Smooth muscle cell (in vitro differentiated cells): ENCODE measurements at regions not wholly inside any gene's neighbourhood (a gene's known extent, or its start where the extent isn't known, plus 50 kb on each side); places are given as distances from the start of the nearest gene placed in this dataset.

Experiments
- DNase-seq: peaks from one replicate; lab custom pipeline; 2025; ENCODE audit not compliant: unreplicated experiment; lab: John Stamatoyannopoulos, UW
- H2AFZ ChIP-seq: fragments of 200-600 bp; sonication (generic); 2 replicates; pipeline ENCODE4 v1.6.0; 2016; ENCODE audit warnings: antibody characterized with exemption, low read depth, mild to moderate bottlenecking
- H3F3A ChIP-seq: fragments of 200-600 bp; sonication (generic); 2 replicates; pipeline ENCODE4 v1.6.0; 2017; ENCODE audit warnings: antibody characterized with exemption, low read depth
- H3K27ac ChIP-seq: fragments of 200-600 bp; sonication (generic); 2 replicates; pipeline ENCODE4 v1.5.1; 2016; ENCODE audit warnings: low read depth, mild to moderate bottlenecking
- H3K27me3 ChIP-seq: fragments of 200-600 bp; sonication (generic); 2 replicates; pipeline ENCODE4 v1.6.1; 2016; ENCODE audit warnings: low read depth, mild to moderate bottlenecking
- H3K36me3 ChIP-seq: fragments of 200-600 bp; sonication (generic); 2 replicates; pipeline ENCODE4 v1.5.1; 2016; ENCODE audit warnings: low read depth
- H3K4me1 ChIP-seq: fragments of 200-600 bp; sonication (generic); 2 replicates; pipeline ENCODE4 v1.5.1; 2016; ENCODE audit warnings: low read depth
- H3K4me2 ChIP-seq: fragments of 200-600 bp; sonication (generic); 2 replicates; pipeline ENCODE4 v1.6.0; 2016; ENCODE audit warnings: mild to moderate bottlenecking
- H3K4me3 ChIP-seq: fragments of 200-600 bp; sonication (generic); 2 replicates; pipeline ENCODE4 v1.5.1; 2016; ENCODE audit warnings: mild to moderate bottlenecking
- H3K79me2 ChIP-seq: fragments of 200-600 bp; sonication (generic); 2 replicates; pipeline ENCODE4 v1.6.0; 2016; ENCODE audit warnings: low read depth, mild to moderate bottlenecking
- H3K9ac ChIP-seq: fragments of 200-600 bp; sonication (generic); 2 replicates; pipeline ENCODE4 v1.6.0; 2016; ENCODE audit warnings: low read depth
- H3K9me3 ChIP-seq: fragments of 200-600 bp; sonication (generic); replicated peaks from 2 replicates; pipeline ENCODE4 v1.5.1; 2016; ENCODE audit warnings: low read depth
- H4K20me1 ChIP-seq: fragments of 200-600 bp; sonication (generic); 2 replicates; pipeline ENCODE4 v1.6.0; 2016; ENCODE audit warnings: low read depth
- WGBS: methylation state at CpG from one replicate; pipeline ENCODE4 v1.1.7; 2016; ENCODE audit warnings: low lambda C conversion rate; 5-methylcytosine and 5-hydroxymethylcytosine counted together
- TF ChIP-seq, protein P1 (sequence below): fragments of 200-600 bp; sonication (generic); IDR thresholded peaks from 2 replicates; pipeline ENCODE4 v1.5.1; 2017; ENCODE audit warnings: borderline replicate concordance, mild to moderate bottlenecking, antibody characterized with exemption; ENCODE audit not compliant: insufficient read depth, poor library complexity, severe bottlenecking

DNA sequence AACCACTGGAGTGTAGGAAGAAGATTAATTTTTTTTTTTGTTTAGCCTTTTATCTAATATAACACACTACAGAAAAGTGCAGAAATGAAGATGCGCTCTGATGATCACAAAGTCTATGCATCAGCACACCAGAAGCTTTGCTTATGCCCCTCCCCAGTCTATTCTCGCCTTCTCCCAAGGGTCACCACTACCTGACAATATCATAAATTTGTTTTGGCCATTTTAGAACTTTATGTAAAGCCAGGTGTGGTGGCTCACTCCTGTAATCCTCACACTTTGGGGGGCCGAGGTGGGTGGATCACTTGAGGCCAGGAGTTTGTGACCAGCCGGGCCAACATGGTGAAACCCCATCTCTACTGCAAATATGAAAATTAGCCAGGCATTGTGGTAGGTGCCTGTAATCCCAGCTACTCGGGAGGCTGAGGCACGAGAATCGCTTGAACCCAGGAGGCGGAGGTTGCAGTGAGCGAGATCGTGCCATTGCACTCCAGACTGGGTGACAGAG lies 231.3 kb downstream of the FOXD2 start:
- H3K4me1 ChIP-seq, result no peaks in the 10 kb centered on the region
- no peak overlapping the region for H3K27ac ChIP-seq
- WGBS, result 93% methylated on average over 10 of the region's 10 CpGs

DNA sequence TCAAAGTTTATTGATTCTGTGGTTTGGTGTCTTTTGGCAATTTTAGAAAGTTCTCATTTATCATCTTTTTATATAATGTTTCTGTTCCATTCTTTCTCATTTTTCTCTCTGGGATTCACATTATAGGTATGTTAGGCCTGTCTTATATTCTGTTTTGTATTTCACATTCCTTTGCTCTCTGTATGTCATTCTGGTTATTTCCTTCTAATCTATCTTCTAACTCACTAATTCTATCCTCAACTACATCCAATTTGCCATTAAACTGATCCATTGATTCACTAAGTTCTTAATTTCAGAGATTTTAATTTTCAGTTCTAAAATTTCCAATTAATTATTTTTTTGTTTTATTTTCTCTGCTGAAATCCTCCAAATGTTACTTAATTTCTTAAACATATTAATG lies 234.8 kb downstream of the FOXD2 start:
- TF ChIP-seq, protein P1, sequence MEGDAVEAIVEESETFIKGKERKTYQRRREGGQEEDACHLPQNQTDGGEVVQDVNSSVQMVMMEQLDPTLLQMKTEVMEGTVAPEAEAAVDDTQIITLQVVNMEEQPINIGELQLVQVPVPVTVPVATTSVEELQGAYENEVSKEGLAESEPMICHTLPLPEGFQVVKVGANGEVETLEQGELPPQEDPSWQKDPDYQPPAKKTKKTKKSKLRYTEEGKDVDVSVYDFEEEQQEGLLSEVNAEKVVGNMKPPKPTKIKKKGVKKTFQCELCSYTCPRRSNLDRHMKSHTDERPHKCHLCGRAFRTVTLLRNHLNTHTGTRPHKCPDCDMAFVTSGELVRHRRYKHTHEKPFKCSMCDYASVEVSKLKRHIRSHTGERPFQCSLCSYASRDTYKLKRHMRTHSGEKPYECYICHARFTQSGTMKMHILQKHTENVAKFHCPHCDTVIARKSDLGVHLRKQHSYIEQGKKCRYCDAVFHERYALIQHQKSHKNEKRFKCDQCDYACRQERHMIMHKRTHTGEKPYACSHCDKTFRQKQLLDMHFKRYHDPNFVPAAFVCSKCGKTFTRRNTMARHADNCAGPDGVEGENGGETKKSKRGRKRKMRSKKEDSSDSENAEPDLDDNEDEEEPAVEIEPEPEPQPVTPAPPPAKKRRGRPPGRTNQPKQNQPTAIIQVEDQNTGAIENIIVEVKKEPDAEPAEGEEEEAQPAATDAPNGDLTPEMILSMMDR, result no peak

More for the DNA sequence above, 231.3 kb downstream of the FOXD2 start:
- no peaks in the 10 kb centered on the region for H3F3A ChIP-seq
- TF ChIP-seq, protein P1, result no peak
- no peaks in the 10 kb centered on the region for H3K36me3 ChIP-seq
- no peaks in the 10 kb centered on the region for H3K9me3 ChIP-seq
- no peaks in the 10 kb centered on the region for H4K20me1 ChIP-seq
- no peak overlapping the region for H2AFZ ChIP-seq
- H3K79me2 ChIP-seq, result no peaks in the 10 kb centered on the region
- H3K4me3 ChIP-seq, result no peak overlapping the region
- no peak for DNase-seq
- no peak overlapping the region for H3K4me2 ChIP-seq
- peaks cover 40% of the 10 kb centered on the region for H3K27me3 ChIP-seq
- no peak overlapping the region for H3K9ac ChIP-seq

DNA sequence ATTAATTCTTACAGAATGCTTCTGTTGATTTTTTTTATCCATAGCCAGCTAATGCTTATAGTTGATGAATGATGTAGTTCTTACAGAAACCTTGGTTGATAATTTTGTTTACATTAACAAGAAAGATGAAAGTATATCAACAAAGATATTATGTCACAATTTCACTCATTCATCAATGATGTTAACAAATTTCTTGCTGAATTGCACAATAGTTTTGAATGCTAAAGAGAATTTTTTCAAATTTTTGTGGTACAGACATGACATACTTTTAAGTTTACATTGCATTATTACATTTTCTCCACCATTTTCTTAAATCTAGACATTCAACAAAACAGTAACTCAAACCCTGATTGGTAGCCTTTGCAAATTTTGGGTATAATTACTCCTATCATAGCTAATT lies 236.3 kb downstream of the FOXD2 start:
- no peak overlapping the region for H3K4me2 ChIP-seq
- TF ChIP-seq, protein P1, result no peak

More for the DNA sequence above, 234.8 kb downstream of the FOXD2 start:
- Histone ChIP-seq H3K27me3 (peaks cover 18% of the 10 kb centered on the region), H2AFZ (no peak overlapping the region), H3K4me1 (no peaks in the 10 kb centered on the region), H4K20me1 (no peaks in the 10 kb centered on the region), H3K9ac (no peak overlapping the region), H3K9me3 (no peaks in the 10 kb centered on the region), H3K4me3 (no peak overlapping the region), H3K36me3 (no peaks in the 10 kb centered on the region), H3K79me2 (no peaks in the 10 kb centered on the region), H3F3A (no peaks in the 10 kb centered on the region), H3K27ac (no peak overlapping the region), H3K4me2 (no peak overlapping the region)
- no peak for DNase-seq

DNA sequence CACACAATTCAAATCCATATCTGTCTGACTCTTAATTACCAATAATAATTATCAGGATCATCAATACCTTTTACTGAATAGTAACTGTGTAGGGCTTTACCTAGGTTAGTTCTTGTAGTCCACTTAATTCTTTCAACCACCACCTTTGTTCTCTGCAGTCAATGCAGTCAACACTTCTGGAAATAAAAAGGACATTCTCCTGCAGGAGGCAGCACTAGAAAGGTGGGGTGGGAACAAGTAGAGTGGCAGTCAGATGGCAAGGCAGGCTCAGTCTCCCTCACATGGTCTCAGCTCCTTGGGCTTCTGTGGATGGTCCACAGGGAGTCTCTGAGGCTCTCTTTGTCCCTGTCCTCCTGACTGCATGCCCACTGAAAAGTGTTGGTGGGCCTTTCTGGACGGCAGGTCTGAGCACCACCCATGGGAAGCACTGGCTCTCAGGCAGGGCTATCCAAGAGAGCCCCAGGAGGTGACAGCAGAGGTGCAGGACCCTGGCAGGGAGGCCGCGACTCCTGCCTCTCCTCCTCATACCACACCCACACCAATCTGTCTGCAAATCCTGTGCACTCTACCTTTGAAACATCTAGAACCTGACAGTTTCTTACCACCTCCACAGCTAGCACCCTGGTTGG lies 237.3 kb downstream of the FOXD2 start:
- Histone ChIP-seq H3K27ac (no peak overlapping the region), H2AFZ (no peak overlapping the region), H3K79me2 (no peaks in the 10 kb centered on the region), H3F3A (no peaks in the 10 kb centered on the region), H4K20me1 (no peaks in the 10 kb centered on the region), H3K9ac (no peak overlapping the region), H3K27me3 (peaks cover 6% of the 10 kb centered on the region), H3K4me1 (no peaks in the 10 kb centered on the region), H3K9me3 (no peaks in the 10 kb centered on the region), H3K36me3 (no peaks in the 10 kb centered on the region), H3K4me2 (no peak overlapping the region), H3K4me3 (no peak overlapping the region)
- TF ChIP-seq, protein P1, result no peak
- WGBS, result 77% methylated on average over 3 of the region's 3 CpGs
- DNase-seq, result no peak

More for the DNA sequence above, 236.3 kb downstream of the FOXD2 start:
- Histone ChIP-seq H3K27me3 (peaks cover 12% of the 10 kb centered on the region), H3K9ac (no peak overlapping the region), H3K36me3 (no peaks in the 10 kb centered on the region), H2AFZ (no peak overlapping the region), H3K27ac (no peak overlapping the region), H3K9me3 (no peaks in the 10 kb centered on the region), H3K4me1 (no peaks in the 10 kb centered on the region), H4K20me1 (no peaks in the 10 kb centered on the region), H3K4me3 (no peak overlapping the region), H3F3A (no peaks in the 10 kb centered on the region), H3K79me2 (no peaks in the 10 kb centered on the region)
- DNase-seq, result no peak
